ENCODE measurements at regions not wholly inside any gene's neighbourhood (a gene's known extent, or its start where the extent isn't known, plus 50 kb on each side); places are given as distances from the start of the nearest gene placed in this dataset.

DNA sequence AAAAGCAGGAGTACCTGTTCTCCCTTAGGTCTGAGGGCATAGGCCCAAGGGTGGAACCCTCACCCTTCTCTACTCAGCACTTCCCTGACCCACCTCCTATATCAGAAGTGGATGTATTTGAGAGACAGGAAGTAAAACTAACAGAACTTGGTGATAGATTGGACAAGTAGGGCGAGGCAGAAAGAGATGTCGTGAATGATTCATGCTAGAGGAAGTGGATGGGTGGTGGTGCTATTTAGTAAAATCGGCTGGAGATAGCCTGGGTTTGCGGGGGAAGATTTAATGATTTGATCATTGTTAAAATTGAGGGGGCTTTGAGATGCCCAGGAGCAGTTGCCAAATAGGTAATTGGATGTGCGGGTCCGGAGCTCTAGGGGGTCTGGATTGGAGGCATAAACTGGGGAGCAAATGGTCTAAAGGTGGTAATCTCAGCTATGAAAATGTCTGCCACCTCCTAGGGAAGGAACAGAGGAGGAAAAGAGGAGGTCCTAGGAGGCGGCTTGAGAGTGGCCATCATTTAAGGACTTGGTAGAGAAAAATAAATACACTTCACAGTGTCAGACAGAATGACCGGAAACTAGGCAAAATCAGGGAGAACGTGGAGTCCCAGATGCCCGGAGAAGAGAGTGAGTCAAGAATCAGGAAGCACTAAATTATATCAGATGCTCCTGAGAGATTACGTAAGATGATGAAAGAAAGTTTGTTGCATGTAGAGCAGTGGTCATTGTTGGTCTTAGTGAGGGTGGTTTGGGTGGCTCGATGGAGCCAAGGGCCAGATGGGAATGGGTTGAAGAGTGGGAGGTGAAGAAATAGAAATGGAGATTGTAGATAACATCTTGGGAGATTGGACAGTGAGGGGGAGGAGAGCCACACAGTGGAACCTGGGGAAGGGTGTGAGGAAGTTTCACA, 142.0 kb downstream of the CEP57L1 start (continued):
- TF ChIP-seq ZNF518B (CRISPR knock-in tag; IDR thresholded peaks at IDR 0.05) (no peak), ZSCAN32 (CRISPR knock-in tag; IDR thresholded peaks at IDR 0.05) (no peak), ARID2 (IDR thresholded peaks at IDR 0.05) (peak; percentile 51; the same call in 1 of the 2 replicates), RBM14 (IDR thresholded peaks at IDR 0.05; ENCODE audit: borderline replicate concordance, insufficient read depth, low read depth, low read length) (no peak), ZNF3 (CRISPR knock-in tag; IDR thresholded peaks at IDR 0.05) (no peak), EZH2 (IDR thresholded peaks at IDR 0.05; ENCODE audit: borderline replicate concordance, low read depth, low read length) (no peak), MAFF (IDR thresholded peaks at IDR 0.05; ENCODE audit: low read length) (no peak), TEAD1 (CRISPR knock-in tag; IDR thresholded peaks at IDR 0.05) (no peak), SRSF7 (optimal IDR thresholded peaks at IDR 0.05; ENCODE audit: low read depth, low read length) (no peak), SP2 (IDR thresholded peaks at IDR 0.05; ENCODE audit: extremely low read depth, low read depth, low read length, poor library complexity, severe bottlenecking) (no peak), SNRNP70 (optimal IDR thresholded peaks at IDR 0.05; ENCODE audit: low read depth, low read length) (no peak), FOXJ2 (tag; IDR thresholded peaks at IDR 0.05) (no peak), RFX1 (IDR thresholded peaks at IDR 0.05) (no peak), BHLHE40 (IDR thresholded peaks at IDR 0.05; ENCODE audit: low read length) (no peak), ERF (CRISPR knock-in tag; IDR thresholded peaks at IDR 0.05) (no peak), SAP30 (IDR thresholded peaks at IDR 0.05; ENCODE audit: borderline replicate concordance, insufficient read depth, low read depth, low read length, poor library complexity, severe bottlenecking) (no peak), POLR2AphosphoS5 (IDR thresholded peaks at IDR 0.05; ENCODE audit: control insufficient read depth, insufficient read depth, low read depth, low read length) (peak; percentile 24; the same call in 1 of the 2 replicates)
- TF ChIP-seq, protein P1, sequence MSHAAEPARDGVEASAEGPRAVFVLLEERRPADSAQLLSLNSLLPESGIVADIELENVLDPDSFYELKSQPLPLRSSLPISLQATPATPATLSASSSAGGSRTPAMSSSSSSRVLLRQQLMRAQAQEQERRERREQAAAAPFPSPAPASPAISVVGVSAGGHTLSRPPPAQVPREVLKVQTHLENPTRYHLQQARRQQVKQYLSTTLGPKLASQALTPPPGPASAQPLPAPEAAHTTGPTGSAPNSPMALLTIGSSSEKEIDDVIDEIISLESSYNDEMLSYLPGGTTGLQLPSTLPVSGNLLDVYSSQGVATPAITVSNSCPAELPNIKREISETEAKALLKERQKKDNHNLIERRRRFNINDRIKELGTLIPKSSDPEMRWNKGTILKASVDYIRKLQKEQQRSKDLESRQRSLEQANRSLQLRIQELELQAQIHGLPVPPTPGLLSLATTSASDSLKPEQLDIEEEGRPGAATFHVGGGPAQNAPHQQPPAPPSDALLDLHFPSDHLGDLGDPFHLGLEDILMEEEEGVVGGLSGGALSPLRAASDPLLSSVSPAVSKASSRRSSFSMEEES (CRISPR knock-in tag; IDR thresholded peaks at IDR 0.05): no peak
- TF ChIP-seq, protein P2, sequence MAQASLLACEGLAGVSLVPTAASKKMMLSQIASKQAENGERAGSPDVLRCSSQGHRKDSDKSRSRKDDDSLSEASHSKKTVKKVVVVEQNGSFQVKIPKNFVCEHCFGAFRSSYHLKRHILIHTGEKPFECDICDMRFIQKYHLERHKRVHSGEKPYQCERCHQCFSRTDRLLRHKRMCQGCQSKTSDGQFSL (CRISPR knock-in tag; IDR thresholded peaks at IDR 0.05): no peak
- TF ChIP-seq, protein P2 (tag; IDR thresholded peaks at IDR 0.05): no peak

Data from K562 (cell line).